K562 (cell line): ENCODE measurements at regions not wholly inside any gene's neighbourhood (a gene's known extent, or its start where the extent isn't known, plus 50 kb on each side); places are given as distances from the start of the nearest gene placed in this dataset.

ENCODE experiments used
- ATAC-seq: fragments of 200-7000 bp; cut with Tn5 transposase; 3 replicates; pipeline ENCODE4 v1.9.1; 2020; ENCODE audit warnings: moderate library complexity
- BruUV-seq: library from RNA; stranded (reverse); fragments of 400-500 nt; replicated peaks from 2 replicates; lab custom pipeline; 2021; lab: Mats Ljungman, UMichigan
- CTCF ChIA-PET: fragments of 300-600 bp; formaldehyde crosslinking; extraction: SDS; loops from one replicate; lab custom pipeline; 2021; ENCODE audit warnings: low intra/inter-chr PET ratio; lab: Yijun Ruan, JAX
- POLR2A ChIA-PET: fragments of 300-600, 350-650 bp; sonication (Branson Sonifier 250); formaldehyde crosslinking; extraction: SDS; loops from one replicate; lab custom pipeline; 2021; ENCODE audit warnings: antibody characterized with exemption, inconsistent platforms; lab: Yijun Ruan, JAX
- DNase-seq, 4 experiments: peaks; one replicate each; pipeline versions ENCODE4 v3.0.0 to v3.0.0-alpha.2; 2011 to 2018; ENCODE audit warnings: low spot score in 3 of 4, mixed read lengths in 3 of 4; ENCODE audit errors: extremely low read depth in 1 of 4
- FAIRE-seq: peaks from 2 replicates; lab custom pipeline; 2011; peaks lifted over from hg19 to GRCh38; lab: Jason Lieb, UNC
- H2AFZ ChIP-seq: 2 replicates; pipeline ENCODE4 v1.6.0; 2011; ENCODE audit warnings: low read depth, low read length, control low read depth, inconsistent platforms
- H3K27ac ChIP-seq: fragments of 200-600 bp; 3 replicates; pipeline ENCODE4 v1.8.0; 2011; ENCODE audit warnings: low read depth, mild to moderate bottlenecking, control low read depth, inconsistent platforms, low read length, moderate library complexity, mixed read lengths; ENCODE audit errors: extremely low read depth
- H3K27me3 ChIP-seq, 2 experiments: fragments of 300-600 bp in 1 of 2; 2 replicates in 1 of 2; 3 replicates in 1 of 2; pipeline versions ENCODE4 v1.6.0 to v1.8.0; 2011; ENCODE audit warnings: inconsistent platforms in 2 of 2, low read length in 2 of 2, mild to moderate bottlenecking in 1 of 2, mixed read lengths in 1 of 2, moderate library complexity in 1 of 2; ENCODE audit not compliant: control insufficient read depth in 2 of 2, insufficient read depth in 2 of 2
- H3K36me3 ChIP-seq: fragments of 300-600 bp; 3 replicates; pipeline ENCODE4 v1.8.0; 2011; ENCODE audit warnings: mild to moderate bottlenecking, low read length, inconsistent platforms; ENCODE audit not compliant: control insufficient read depth, insufficient read depth
- H3K4me1 ChIP-seq, 2 experiments: fragments of 200-600 bp in 1 of 2; replicated peaks in 1 of 2; 2 replicates in 1 of 2; 3 replicates in 1 of 2; pipeline versions ENCODE4 v1.5.1 to v1.8.0; 2011; ENCODE audit warnings: inconsistent platforms in 2 of 2, low read length in 2 of 2, mild to moderate bottlenecking in 1 of 2, mixed read lengths in 1 of 2, moderate library complexity in 1 of 2; ENCODE audit not compliant: control insufficient read depth in 2 of 2, insufficient read depth in 2 of 2
- H3K4me2 ChIP-seq: 2 replicates; pipeline ENCODE4 v1.6.1; 2011; ENCODE audit warnings: low read length, control low read depth, inconsistent platforms, mixed read lengths; ENCODE audit not compliant: insufficient read depth
- H3K4me3 ChIP-seq: fragments of 200-600 bp; sonication (generic), shearing (Covaris generic); 2 replicates; pipeline ENCODE4 v1.5.1; 2016; ENCODE audit warnings: control low read depth, inconsistent platforms
- H3K79me2 ChIP-seq: fragments of 200-600 bp; 3 replicates; pipeline ENCODE4 v1.8.0; 2011; ENCODE audit warnings: low read length, inconsistent platforms; ENCODE audit not compliant: control insufficient read depth, insufficient read depth
- H3K9ac ChIP-seq, 2 experiments: 2 replicates each; pipeline versions ENCODE4 v1.6.0 to v1.6.1; 2011; ENCODE audit warnings: low read depth in 2 of 2, low read length in 2 of 2, control low read depth in 1 of 2, inconsistent platforms in 1 of 2, mild to moderate bottlenecking in 1 of 2, mixed read lengths in 1 of 2; ENCODE audit not compliant: insufficient read depth in 1 of 2
- H3K9me1 ChIP-seq: one replicate; pipeline ENCODE4 v1.6.0; 2011; ENCODE audit warnings: inconsistent platforms, mild to moderate bottlenecking, low read length, moderate library complexity; ENCODE audit not compliant: control insufficient read depth, insufficient read depth
- H3K9me3 ChIP-seq: replicated peaks from 2 replicates; pipeline ENCODE4 v1.5.1; 2011; ENCODE audit warnings: low read depth, low read length, inconsistent platforms; ENCODE audit not compliant: control insufficient read depth, insufficient read depth
- H4K20me1 ChIP-seq: replicated peaks from 2 replicates; pipeline ENCODE4 v1.6.1; 2011; ENCODE audit warnings: low read length, inconsistent platforms, mixed read lengths; ENCODE audit not compliant: control insufficient read depth, insufficient read depth
- WGBS: fragments of 100-300 bp; shearing (Covaris generic); methylation state at CpG from one replicate; pipeline ENCODE4 v1.1.6; 2016; ENCODE audit warnings: low coverage, mixed read lengths; ENCODE audit not compliant: insufficient coverage; ENCODE audit errors: missing lambda C conversion rate; 5-methylcytosine and 5-hydroxymethylcytosine counted together
- in situ Hi-C: fragments of 300-500 bp; cut with MboI; formaldehyde crosslinking; loops from 4 replicates; pipeline ENCODE4 v1.15.0; 2018; ENCODE audit warnings: inconsistent platforms, mixed read lengths
- intact Hi-C: fragments of 100-400 bp; cut with micrococcal nuclease; formaldehyde crosslinking; loops from 2 replicates; pipeline ENCODE4 v1.14.2; 2022
- TF ChIP-seq, protein P1 (sequence below), 2 experiments: IDR thresholded peaks; 2 replicates each; pipeline ENCODE4 v1.6.1; 2012; ENCODE audit warnings: improper control_type of control experiment in 2 of 2, low read depth in 2 of 2, low read length in 2 of 2, borderline replicate concordance in 1 of 2

DNA sequence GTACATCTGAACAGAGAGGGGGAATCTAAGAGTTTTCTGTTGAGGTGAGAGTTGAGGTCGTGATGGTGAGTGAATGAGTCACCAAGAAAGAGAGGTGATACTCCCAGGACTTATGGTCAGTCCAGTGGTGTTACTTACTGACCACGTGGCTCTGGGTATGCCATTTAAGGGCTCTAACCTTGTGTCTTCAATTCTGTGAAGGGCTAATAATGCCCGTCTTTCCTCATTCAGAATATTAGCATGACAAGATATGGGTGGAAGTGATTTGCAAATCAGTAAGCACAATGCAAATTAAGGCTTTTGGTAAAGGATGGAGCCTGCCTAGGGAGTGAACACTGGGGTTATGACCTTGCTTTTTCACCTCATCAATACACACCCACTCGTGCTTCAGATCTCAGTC, 75.2 kb downstream of the COQ2 start:
- H3K4me3 ChIP-seq, result no peak overlapping the region
- H3K4me2 ChIP-seq, result no peak overlapping the region
- DNase-seq (no peak), ATAC-seq (no peak), FAIRE-seq (no peak)
- TF ChIP-seq, protein P1, sequence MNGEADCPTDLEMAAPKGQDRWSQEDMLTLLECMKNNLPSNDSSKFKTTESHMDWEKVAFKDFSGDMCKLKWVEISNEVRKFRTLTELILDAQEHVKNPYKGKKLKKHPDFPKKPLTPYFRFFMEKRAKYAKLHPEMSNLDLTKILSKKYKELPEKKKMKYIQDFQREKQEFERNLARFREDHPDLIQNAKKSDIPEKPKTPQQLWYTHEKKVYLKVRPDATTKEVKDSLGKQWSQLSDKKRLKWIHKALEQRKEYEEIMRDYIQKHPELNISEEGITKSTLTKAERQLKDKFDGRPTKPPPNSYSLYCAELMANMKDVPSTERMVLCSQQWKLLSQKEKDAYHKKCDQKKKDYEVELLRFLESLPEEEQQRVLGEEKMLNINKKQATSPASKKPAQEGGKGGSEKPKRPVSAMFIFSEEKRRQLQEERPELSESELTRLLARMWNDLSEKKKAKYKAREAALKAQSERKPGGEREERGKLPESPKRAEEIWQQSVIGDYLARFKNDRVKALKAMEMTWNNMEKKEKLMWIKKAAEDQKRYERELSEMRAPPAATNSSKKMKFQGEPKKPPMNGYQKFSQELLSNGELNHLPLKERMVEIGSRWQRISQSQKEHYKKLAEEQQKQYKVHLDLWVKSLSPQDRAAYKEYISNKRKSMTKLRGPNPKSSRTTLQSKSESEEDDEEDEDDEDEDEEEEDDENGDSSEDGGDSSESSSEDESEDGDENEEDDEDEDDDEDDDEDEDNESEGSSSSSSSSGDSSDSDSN (IDR thresholded peaks at IDR 0.05; ENCODE audit: borderline replicate concordance in 1 of 2, low read depth in 2 of 2, low read length in 2 of 2), result no peak
- no peak overlapping the region for H3K9ac ChIP-seq
- in situ Hi-C loops (no loop called here), intact Hi-C loops (no loop called here)
- no peak overlapping the region for H2AFZ ChIP-seq
- H3K9me1 ChIP-seq, result no peaks in the 10 kb centered on the region
- 0% methylated on average over 4 of the region's 4 CpGs for WGBS
- H4K20me1 ChIP-seq, result no peaks in the 10 kb centered on the region
- BruUV-seq, result no TSS peak
- H3K79me2 ChIP-seq, result no peaks in the 10 kb centered on the region
- 0 out of 2 replicates have a peak, but pooled peaks cover 3% of the 10 kb centered on the region for H3K9me3 ChIP-seq
- ChIA-PET POLR2A (interaction anchor here (0.6 kb wide), 1 partner anchor 1448 kb away, joined by 4 read pairs; no protein-coding TSS in a partner anchor), CTCF (no interaction called here)
- H3K27ac ChIP-seq, result no peak overlapping the region
- peaks cover 8 to 20% of the 10 kb centered on the region in 2 experiments; a peak in 4 of 5 replicates for H3K27me3 ChIP-seq
- H3K4me1 ChIP-seq, result no peaks in the 10 kb centered on the region
- no peaks in the 10 kb centered on the region for H3K36me3 ChIP-seq
